SK-N-SH treated with all-trans-retinoic acid at 6 μM for 48 hours (cell line): ENCODE measurements at regions not wholly inside any gene's neighbourhood (a gene's known extent, or its start where the extent isn't known, plus 50 kb on each side); places are given as distances from the start of the nearest gene placed in this dataset.

Experiments used
- BACH2 ChIP-seq: fragments of 250-450 bp; sonication (Bioruptor Pico); IDR thresholded peaks from 2 replicates; pipeline ENCODE4 v1.9.0; 2021; ENCODE audit warnings: mild to moderate bottlenecking, borderline replicate concordance
- ESRRG ChIP-seq: fragments of 250-450 bp; sonication (Bioruptor Pico); IDR thresholded peaks from 2 replicates; pipeline ENCODE4 v1.6.1; 2021; ENCODE audit warnings: mild to moderate bottlenecking
- GLIS3 ChIP-seq: fragments of 250-450 bp; sonication (Bioruptor Pico); IDR thresholded peaks from 2 replicates; pipeline ENCODE4 v1.5.0; 2020; ENCODE audit warnings: mild to moderate bottlenecking, moderate library complexity
- ISL1 ChIP-seq: fragments of 250-450 bp; sonication (Bioruptor Pico); IDR thresholded peaks from 2 replicates; pipeline ENCODE4 v2.1.2; 2022; ENCODE audit warnings: mild to moderate bottlenecking, moderate library complexity
- OSR1 ChIP-seq: fragments of 250-450 bp; sonication (Bioruptor Pico); IDR thresholded peaks from 2 replicates; pipeline ENCODE4 v1.8.0; 2022; ENCODE audit warnings: moderate library complexity, mild to moderate bottlenecking, inconsistent platforms
- PPARA ChIP-seq: fragments of 250-450 bp; sonication (Bioruptor Pico); IDR thresholded peaks from 2 replicates; pipeline ENCODE4 v1.5.0; 2020; ENCODE audit warnings: mild to moderate bottlenecking, borderline replicate concordance
- RARB ChIP-seq: fragments of 250-450 bp; sonication (Bioruptor Pico); IDR thresholded peaks from 2 replicates; pipeline ENCODE4 v1.8.0; 2021; ENCODE audit warnings: mild to moderate bottlenecking, moderate library complexity
- SNAI2 ChIP-seq: fragments of 250-450 bp; sonication (Bioruptor Pico); IDR thresholded peaks from 2 replicates; pipeline ENCODE4 v1.5.0; 2020; ENCODE audit warnings: mild to moderate bottlenecking, moderate library complexity
- TCF4 ChIP-seq: fragments of 250-450 bp; sonication (Bioruptor Pico); IDR thresholded peaks from 2 replicates; pipeline ENCODE4 v1.8.0; 2021; ENCODE audit warnings: mild to moderate bottlenecking, moderate library complexity, borderline replicate concordance
- ZFP30 ChIP-seq: fragments of 450-650 bp; formaldehyde crosslinking; IDR thresholded peaks from 2 replicates; pipeline ENCODE4 v1.5.0; 2022; ENCODE audit warnings: mild to moderate bottlenecking, moderate library complexity
- ZNF8 ChIP-seq: fragments of 450-650 bp; formaldehyde crosslinking; IDR thresholded peaks from 2 replicates; pipeline ENCODE4 v1.5.0; 2020; ENCODE audit warnings: mild to moderate bottlenecking, moderate library complexity
- TF ChIP-seq, protein P1 (sequence below): fragments of 250-450 bp; sonication (Bioruptor Pico); IDR thresholded peaks from 2 replicates; pipeline ENCODE4 v1.8.0; 2020; ENCODE audit warnings: mild to moderate bottlenecking, moderate library complexity, borderline replicate concordance
- TF ChIP-seq, protein P2 (sequence below): fragments of 250-450 bp; sonication (Bioruptor Pico); IDR thresholded peaks from 2 replicates; pipeline ENCODE4 v1.8.0; 2021; ENCODE audit warnings: low read depth, mild to moderate bottlenecking, moderate library complexity, borderline replicate concordance

- no peak for TF ChIP-seq ISL1 (CRISPR knock-in tag)
- no peak for TF ChIP-seq ESRRG (CRISPR knock-in tag)
- no peak for TF ChIP-seq RARB
- TF ChIP-seq ZFP30 (CRISPR knock-in tag) = no peak
- TF ChIP-seq ZNF8 (CRISPR knock-in tag) = no peak
- TF ChIP-seq, protein P1, sequence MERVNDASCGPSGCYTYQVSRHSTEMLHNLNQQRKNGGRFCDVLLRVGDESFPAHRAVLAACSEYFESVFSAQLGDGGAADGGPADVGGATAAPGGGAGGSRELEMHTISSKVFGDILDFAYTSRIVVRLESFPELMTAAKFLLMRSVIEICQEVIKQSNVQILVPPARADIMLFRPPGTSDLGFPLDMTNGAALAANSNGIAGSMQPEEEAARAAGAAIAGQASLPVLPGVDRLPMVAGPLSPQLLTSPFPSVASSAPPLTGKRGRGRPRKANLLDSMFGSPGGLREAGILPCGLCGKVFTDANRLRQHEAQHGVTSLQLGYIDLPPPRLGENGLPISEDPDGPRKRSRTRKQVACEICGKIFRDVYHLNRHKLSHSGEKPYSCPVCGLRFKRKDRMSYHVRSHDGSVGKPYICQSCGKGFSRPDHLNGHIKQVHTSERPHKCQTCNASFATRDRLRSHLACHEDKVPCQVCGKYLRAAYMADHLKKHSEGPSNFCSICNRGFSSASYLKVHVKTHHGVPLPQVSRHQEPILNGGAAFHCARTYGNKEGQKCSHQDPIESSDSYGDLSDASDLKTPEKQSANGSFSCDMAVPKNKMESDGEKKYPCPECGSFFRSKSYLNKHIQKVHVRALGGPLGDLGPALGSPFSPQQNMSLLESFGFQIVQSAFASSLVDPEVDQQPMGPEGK (CRISPR knock-in tag) = no peak
- no peak for TF ChIP-seq SNAI2
- no peak for TF ChIP-seq PPARA
- TF ChIP-seq BACH2 (CRISPR knock-in tag) = no peak
- TF ChIP-seq OSR1 = no peak
- TF ChIP-seq, protein P2, sequence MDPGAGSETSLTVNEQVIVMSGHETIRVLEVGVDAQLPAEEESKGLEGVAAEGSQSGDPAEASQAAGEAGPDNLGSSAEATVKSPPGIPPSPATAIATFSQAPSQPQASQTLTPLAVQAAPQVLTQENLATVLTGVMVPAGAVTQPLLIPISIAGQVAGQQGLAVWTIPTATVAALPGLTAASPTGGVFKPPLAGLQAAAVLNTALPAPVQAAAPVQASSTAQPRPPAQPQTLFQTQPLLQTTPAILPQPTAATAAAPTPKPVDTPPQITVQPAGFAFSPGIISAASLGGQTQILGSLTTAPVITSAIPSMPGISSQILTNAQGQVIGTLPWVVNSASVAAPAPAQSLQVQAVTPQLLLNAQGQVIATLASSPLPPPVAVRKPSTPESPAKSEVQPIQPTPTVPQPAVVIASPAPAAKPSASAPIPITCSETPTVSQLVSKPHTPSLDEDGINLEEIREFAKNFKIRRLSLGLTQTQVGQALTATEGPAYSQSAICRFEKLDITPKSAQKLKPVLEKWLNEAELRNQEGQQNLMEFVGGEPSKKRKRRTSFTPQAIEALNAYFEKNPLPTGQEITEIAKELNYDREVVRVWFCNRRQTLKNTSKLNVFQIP (CRISPR knock-in tag) = no peak
- no peak for TF ChIP-seq GLIS3 (CRISPR knock-in tag)
- TF ChIP-seq TCF4 (CRISPR knock-in tag) = no peak
Measured at GRCh38 chr1:82478916-82479315, 678.2 kb downstream of the ADGRL2 start.
